Activated CD8-positive, alpha-beta memory T cell treated with anti-CD3 and anti-CD28 coated beads, Interleukin-2, amount 10 ng/mL, durations not matched to agents 7 days and 5 days (primary cell): ENCODE measurements at regions not wholly inside any gene's neighbourhood (a gene's known extent, or its start where the extent isn't known, plus 50 kb on each side); places are given as distances from the start of the nearest gene placed in this dataset.
"Not testable (repeated sequence)": the region's sequence is repeated elsewhere in the genome, so short reads cannot be mapped to it uniquely, and the experiment has no call there.

Source experiments
- ATAC-seq: fragments of 150-1000 bp; cut with Tn5 transposase; one replicate; pipeline ENCODE4 v1.10.0; 2021; ENCODE audit warnings: moderate library complexity
- CTCF ChIA-PET: fragments of 350-600 bp; sonication (Branson Sonifier 250); formaldehyde crosslinking; loops from one replicate; lab custom pipeline; 2021; ENCODE audit warnings: antibody characterized with exemption; lab: Charles Lee
- DNase-seq: peaks from one replicate; pipeline ENCODE4 v3.0.0-alpha.2; 2020
- H3K27ac Mint-ChIP-seq: one replicate; pipeline ENCODE4 v1.8.0; 2021; ENCODE audit warnings: mild to moderate bottlenecking, mixed read lengths
- H3K27me3 Mint-ChIP-seq: one replicate; pipeline ENCODE4 v1.8.0; 2021; ENCODE audit warnings: mixed read lengths
- H3K36me3 Mint-ChIP-seq: one replicate; pipeline ENCODE4 v1.8.0; 2021; ENCODE audit warnings: mild to moderate bottlenecking, mixed read lengths
- H3K4me1 Mint-ChIP-seq: one replicate; pipeline ENCODE4 v1.8.0; 2021; ENCODE audit warnings: mixed read lengths
- H3K4me3 Mint-ChIP-seq: one replicate; pipeline ENCODE4 v1.8.0; 2021; ENCODE audit warnings: mild to moderate bottlenecking, moderate library complexity, mixed read lengths
- H3K9me3 Mint-ChIP-seq: one replicate; pipeline ENCODE4 v1.8.0; 2022; ENCODE audit warnings: low read depth, mixed read lengths

GRCh38 chr9:87026204-87026603, 78.9 kb upstream of the GAS1 start:
- no peak for ATAC-seq
- Mint-ChIP-seq H3K27ac (no peak overlapping the region), H3K4me1 (no peaks in the 10 kb centered on the region), H3K36me3 (no peaks in the 10 kb centered on the region), H3K4me3 (no peak overlapping the region), H3K27me3 (no peaks in the 10 kb centered on the region), H3K9me3 (no peaks in the 10 kb centered on the region)
- CTCF ChIA-PET: no interaction called here
- DNase-seq: no peak

GRCh38 chr9:87028836-87029235, 81.5 kb upstream of the GAS1 start:
- ATAC-seq, H3K27ac Mint-ChIP-seq, DNase-seq, H3K36me3 Mint-ChIP-seq, CTCF ChIA-PET, H3K4me1 Mint-ChIP-seq, H3K27me3 Mint-ChIP-seq, H3K9me3 Mint-ChIP-seq, H3K4me3 Mint-ChIP-seq: not testable (repeated sequence)

GRCh38 chr9:87029905-87030304, 82.6 kb upstream of the GAS1 start:
- no peaks in the 10 kb centered on the region for H3K36me3 Mint-ChIP-seq
- no peaks in the 10 kb centered on the region for H3K4me1 Mint-ChIP-seq
- H3K4me3 Mint-ChIP-seq: no peak overlapping the region
- no peaks in the 10 kb centered on the region for H3K9me3 Mint-ChIP-seq
- ATAC-seq (no peak), DNase-seq (no peak)
- CTCF ChIA-PET: no interaction called here
- no peaks in the 10 kb centered on the region for H3K27me3 Mint-ChIP-seq
- H3K27ac Mint-ChIP-seq: no peak overlapping the region

GRCh38 chr9:87034841-87035240, 87.5 kb upstream of the GAS1 start:
- Mint-ChIP-seq H3K27ac (no peak overlapping the region), H3K27me3 (no peaks in the 10 kb centered on the region), H3K4me3 (no peak overlapping the region), H3K9me3 (no peaks in the 10 kb centered on the region), H3K4me1 (no peaks in the 10 kb centered on the region), H3K36me3 (no peaks in the 10 kb centered on the region)
- ATAC-seq (no peak), DNase-seq (no peak)
- CTCF ChIA-PET: no interaction called here

- ATAC-seq (no peak), DNase-seq (no peak)
- H3K9me3 Mint-ChIP-seq: no peaks in the 10 kb centered on the region
- no peaks in the 10 kb centered on the region for H3K36me3 Mint-ChIP-seq
- CTCF ChIA-PET: no interaction called here
- no peaks in the 10 kb centered on the region for H3K4me1 Mint-ChIP-seq
- no peak overlapping the region for H3K4me3 Mint-ChIP-seq
- H3K27me3 Mint-ChIP-seq: no peaks in the 10 kb centered on the region
- H3K27ac Mint-ChIP-seq: no peak overlapping the region
Observed at GRCh38 chr9:87035879-87036278, 88.6 kb upstream of the GAS1 start.

- Mint-ChIP-seq H3K9me3 (peaks cover 1% of the 10 kb centered on the region), H3K4me1 (no peaks in the 10 kb centered on the region)
- ATAC-seq: no peak
Observed at GRCh38 chr9:87036506-87036905, 89.2 kb upstream of the GAS1 start.

GRCh38 chr9:87039809-87040392, 92.6 kb upstream of the GAS1 start:
- CTCF ChIA-PET: no interaction called here
- Mint-ChIP-seq H3K27me3 (no peaks in the 10 kb centered on the region), H3K4me1 (no peaks in the 10 kb centered on the region), H3K4me3 (no peak overlapping the region), H3K27ac (no peak overlapping the region), H3K36me3 (no peaks in the 10 kb centered on the region), H3K9me3 (peaks cover 4% of the 10 kb centered on the region)
- DNase-seq (no peak), ATAC-seq (no peak)

More at GRCh38 chr9:87036506-87036905, 89.2 kb upstream of the GAS1 start:
- CTCF ChIA-PET: no interaction called here
- Mint-ChIP-seq H3K36me3 (no peaks in the 10 kb centered on the region), H3K4me3 (no peak overlapping the region), H3K27me3 (no peaks in the 10 kb centered on the region), H3K27ac (no peak overlapping the region)
- DNase-seq: no peak

GRCh38 chr9:87040410-87041009, 93.2 kb upstream of the GAS1 start:
- no peak for DNase-seq
- Mint-ChIP-seq H3K9me3 (peaks cover 4% of the 10 kb centered on the region), H3K27ac (no peak overlapping the region), H3K36me3 (no peaks in the 10 kb centered on the region), H3K4me1 (no peaks in the 10 kb centered on the region), H3K4me3 (no peak overlapping the region), H3K27me3 (no peaks in the 10 kb centered on the region)
- CTCF ChIA-PET: no interaction called here
- ATAC-seq: no peak

GRCh38 chr9:87041553-87042235, 94.4 kb upstream of the GAS1 start:
- H3K27ac Mint-ChIP-seq, H3K9me3 Mint-ChIP-seq, H3K4me1 Mint-ChIP-seq, H3K4me3 Mint-ChIP-seq, H3K36me3 Mint-ChIP-seq, CTCF ChIA-PET, H3K27me3 Mint-ChIP-seq, ATAC-seq, DNase-seq: not testable (repeated sequence)

GRCh38 chr9:87049929-87050608, 102.8 kb upstream of the GAS1 start:
- H3K27me3 Mint-ChIP-seq, ATAC-seq, H3K27ac Mint-ChIP-seq, CTCF ChIA-PET, DNase-seq, H3K4me1 Mint-ChIP-seq, H3K9me3 Mint-ChIP-seq, H3K4me3 Mint-ChIP-seq, H3K36me3 Mint-ChIP-seq: not testable (repeated sequence)

GRCh38 chr9:87054999-87055686, 107.8 kb upstream of the GAS1 start:
- H3K4me1 Mint-ChIP-seq: no peaks in the 10 kb centered on the region
- DNase-seq: no peak
- H3K27me3 Mint-ChIP-seq: peaks cover 2% of the 10 kb centered on the region
- H3K36me3 Mint-ChIP-seq: no peaks in the 10 kb centered on the region
- no peak overlapping the region for H3K27ac Mint-ChIP-seq
- CTCF ChIA-PET: no interaction called here
- no peaks in the 10 kb centered on the region for H3K9me3 Mint-ChIP-seq
- ATAC-seq: no peak
- H3K4me3 Mint-ChIP-seq: no peak overlapping the region

- Mint-ChIP-seq H3K4me1 (no peaks in the 10 kb centered on the region), H3K27me3 (peaks cover 2% of the 10 kb centered on the region), H3K4me3 (no peak overlapping the region), H3K27ac (no peak overlapping the region), H3K9me3 (no peaks in the 10 kb centered on the region), H3K36me3 (no peaks in the 10 kb centered on the region)
- CTCF ChIA-PET: no interaction called here
- no peak for DNase-seq
- no peak for ATAC-seq
Observed at GRCh38 chr9:87059772-87060171, 112.5 kb upstream of the GAS1 start.

GRCh38 chr9:87062746-87063145, 115.4 kb upstream of the GAS1 start:
- ATAC-seq (no peak), DNase-seq (no peak)
- no peaks in the 10 kb centered on the region for H3K9me3 Mint-ChIP-seq
- H3K4me1 Mint-ChIP-seq: no peaks in the 10 kb centered on the region
- H3K36me3 Mint-ChIP-seq: no peaks in the 10 kb centered on the region
- CTCF ChIA-PET: no interaction called here
- no peak overlapping the region for H3K4me3 Mint-ChIP-seq
- no peak overlapping the region for H3K27ac Mint-ChIP-seq
- peaks cover 2% of the 10 kb centered on the region for H3K27me3 Mint-ChIP-seq
